Right forelimb (tissue), 1 donor: ENCODE measurements at regions not wholly inside any gene's neighbourhood (a gene's known extent, or its start where the extent isn't known, plus 50 kb on each side); places are given as distances from the start of the nearest gene placed in this dataset.
"Not testable (repeated sequence)": the region's sequence is repeated elsewhere in the genome, so short reads cannot be mapped to it uniquely, and the experiment has no call there.

Experiments used
- DNase-seq: peaks from one replicate; pipeline ENCODE4 v3.0.0-alpha.2; 2018

GRCh38 chr1:232379063-232379434 lies 250.9 kb downstream of the SIPA1L2 start:
- no peak for DNase-seq

- no peak for DNase-seq
Observed at GRCh38 chr1:232378266-232379062, 251.5 kb downstream of the SIPA1L2 start.

- DNase-seq: no peak
Observed at GRCh38 chr1:232377494-232377770, 252.5 kb downstream of the SIPA1L2 start.

GRCh38 chr1:232376632-232377493 lies 253.1 kb downstream of the SIPA1L2 start:
- DNase-seq: no peak

- DNase-seq: no peak
Observed at GRCh38 chr1:232372841-232373440, 257.0 kb downstream of the SIPA1L2 start.

- DNase-seq: no peak
Observed at GRCh38 chr1:232372431-232372830, 257.5 kb downstream of the SIPA1L2 start.

- DNase-seq: no peak
Observed at GRCh38 chr1:232369451-232370296, 260.3 kb downstream of the SIPA1L2 start.

GRCh38 chr1:232368821-232369321 lies 261.1 kb downstream of the SIPA1L2 start:
- no peak for DNase-seq

GRCh38 chr1:232367293-232367692 lies 262.6 kb downstream of the SIPA1L2 start:
- DNase-seq: no peak

- DNase-seq: no peak
Observed at GRCh38 chr1:232364654-232365382, 265.1 kb downstream of the SIPA1L2 start.

GRCh38 chr1:232363008-232363407 lies 266.9 kb downstream of the SIPA1L2 start:
- no peak for DNase-seq

- DNase-seq: no peak
Observed at GRCh38 chr1:232357416-232357815, 272.5 kb downstream of the SIPA1L2 start.

GRCh38 chr1:232355162-232356006 lies 274.5 kb downstream of the SIPA1L2 start:
- no peak for DNase-seq

- DNase-seq: no peak
Observed at GRCh38 chr1:232353001-232353400, 276.9 kb downstream of the SIPA1L2 start.

- no peak for DNase-seq
Observed at GRCh38 chr1:232352366-232352765, 277.6 kb downstream of the SIPA1L2 start.

GRCh38 chr1:232351335-232351734 lies 278.6 kb downstream of the SIPA1L2 start:
- DNase-seq: no peak

GRCh38 chr1:232346844-232347243 lies 283.1 kb downstream of the SIPA1L2 start:
- no peak for DNase-seq

- DNase-seq: no peak
Observed at GRCh38 chr1:232344791-232345399, 285.0 kb downstream of the SIPA1L2 start.

- DNase-seq: not testable (repeated sequence)
Observed at GRCh38 chr1:232344186-232344585, 285.7 kb downstream of the SIPA1L2 start.

- no peak for DNase-seq
Observed at GRCh38 chr1:232340446-232340845, 289.5 kb downstream of the SIPA1L2 start.

- DNase-seq: no peak
Observed at GRCh38 chr1:232339073-232339472, 290.9 kb downstream of the SIPA1L2 start.
